Skin of body (tissue), 1 donor: ENCODE measurements at regions not wholly inside any gene's neighbourhood (a gene's known extent, or its start where the extent isn't known, plus 50 kb on each side); places are given as distances from the start of the nearest gene placed in this dataset.
A peak's percentile ranks its signal among the peaks of the same experiment; 100 is the strongest.
"Not testable (repeated sequence)": the region's sequence is repeated elsewhere in the genome, so short reads cannot be mapped to it uniquely, and the experiment has no call there.

ENCODE experiments used
- DNase-seq: peaks from one replicate; lab custom pipeline; 2025; lab: John Stamatoyannopoulos, UW

DNA sequence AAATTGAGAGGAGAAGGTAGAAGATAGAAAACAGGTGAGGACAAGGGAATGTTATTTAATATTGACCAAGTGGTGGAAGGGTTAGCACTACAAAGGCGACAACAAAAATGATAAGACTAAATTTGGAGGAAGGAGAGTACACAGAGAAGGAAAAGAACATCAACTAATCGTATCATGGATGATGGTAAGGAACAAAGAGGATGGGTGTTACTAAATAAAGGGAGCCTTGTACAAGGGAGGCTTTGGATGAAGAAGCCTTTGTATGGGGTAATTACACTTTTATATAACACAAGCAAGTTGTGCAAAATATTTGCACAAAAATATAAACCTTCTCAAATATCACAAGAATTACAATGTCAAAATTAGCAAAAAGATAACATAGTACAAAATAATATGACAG lies 125.7 kb downstream of the ZNF608 start:
- no peak for DNase-seq

DNA sequence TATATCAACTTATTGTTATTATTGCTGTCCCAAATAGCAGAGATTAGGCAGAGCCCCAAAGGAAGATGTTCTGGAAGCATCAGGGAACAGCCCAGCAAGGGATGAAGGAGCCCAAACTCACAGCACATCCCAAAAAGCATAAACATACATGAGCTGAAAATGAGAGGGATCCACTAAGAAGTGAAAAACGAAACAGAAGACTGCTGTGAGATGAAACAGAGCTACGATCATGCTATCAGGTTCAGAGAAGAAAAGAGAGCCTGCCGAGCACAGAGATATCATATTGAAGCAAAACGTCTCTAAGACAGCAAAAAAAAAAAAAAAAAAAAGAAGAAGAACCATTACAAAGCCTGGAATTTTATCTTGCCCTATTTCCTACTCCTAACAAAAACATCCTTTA lies 127.3 kb downstream of the ZNF608 start:
- no peak for DNase-seq

- no peak for DNase-seq
These were observed 128.7 kb downstream of the ZNF608 start for GRCh38 chr5:124617787-124618186.

- peak; percentile 68 for DNase-seq
These were observed 131.5 kb downstream of the ZNF608 start for GRCh38 chr5:124614836-124615385.

DNA sequence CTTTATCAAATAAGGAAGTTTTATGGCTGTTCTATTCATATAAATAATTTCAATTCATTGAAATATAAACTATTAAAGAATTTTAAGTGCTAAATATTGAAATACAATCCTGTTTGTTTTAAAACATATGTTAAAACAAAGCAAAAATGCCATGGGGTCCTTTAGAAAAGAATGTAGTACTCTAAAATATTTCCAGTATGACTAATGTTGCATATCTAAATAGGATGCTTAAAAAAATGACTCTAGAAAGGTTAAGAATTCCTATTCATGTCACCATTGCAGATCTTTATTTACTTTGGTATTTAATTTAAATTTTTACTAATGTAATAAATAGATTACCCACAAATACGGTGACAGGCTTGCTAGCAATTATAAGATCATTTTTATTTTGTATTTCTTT lies 132.3 kb downstream of the ZNF608 start:
- DNase-seq, result no peak

DNA sequence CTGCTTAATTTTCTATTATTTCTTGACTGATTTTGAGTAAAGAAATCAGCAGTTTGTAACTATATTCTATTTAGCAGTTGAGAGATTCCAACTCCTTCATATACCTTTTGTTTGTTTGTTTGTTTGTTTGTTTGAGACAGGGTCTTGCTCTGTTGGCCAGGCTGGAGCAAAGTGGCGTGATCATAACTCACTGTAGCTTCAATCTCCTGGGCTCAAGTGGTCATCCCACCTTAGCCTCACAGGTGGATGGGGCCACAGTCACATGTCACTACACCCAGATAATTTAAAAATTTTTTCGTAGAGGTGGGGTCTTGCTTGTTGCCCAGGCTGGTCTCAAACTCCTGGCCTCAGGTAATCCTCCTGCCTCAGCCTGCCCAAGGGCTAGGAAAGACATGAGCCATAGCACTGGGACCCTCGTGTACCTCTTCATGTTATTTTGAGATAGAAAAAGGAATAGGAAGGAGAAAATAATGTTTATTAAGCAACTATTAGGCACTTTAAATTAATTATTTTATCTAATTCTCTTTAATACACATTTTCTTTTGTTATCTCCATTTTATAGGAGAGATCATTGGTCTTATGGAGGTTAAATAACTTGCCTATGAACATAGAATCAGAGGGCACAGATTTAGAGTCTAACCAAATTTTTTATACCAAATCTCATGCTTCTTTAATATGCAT lies 133.0 kb downstream of the ZNF608 start:
- no peak for DNase-seq

DNA sequence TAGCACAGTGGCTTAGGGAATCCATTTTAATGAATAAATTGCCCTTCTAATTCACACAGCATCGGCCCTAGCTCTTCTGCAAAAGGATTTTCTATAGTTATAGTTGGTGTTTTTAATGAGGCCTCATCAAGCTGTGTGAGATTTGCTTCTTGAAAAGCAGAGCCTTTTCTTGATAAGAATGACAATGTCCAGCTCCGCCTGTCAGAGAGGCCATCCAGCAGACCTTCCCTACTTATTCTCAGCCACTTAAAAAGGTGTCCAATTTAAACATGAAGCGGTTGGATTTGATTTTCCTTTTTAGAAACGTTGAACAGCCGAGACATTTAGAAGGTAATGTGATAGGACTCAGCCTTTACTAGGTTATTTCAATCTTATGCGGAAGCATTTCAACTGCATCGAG lies 134.4 kb downstream of the ZNF608 start:
- no peak for DNase-seq

GRCh38 chr5:124611262-124611661 lies 135.2 kb downstream of the ZNF608 start:
- not testable (repeated sequence) for DNase-seq

- DNase-seq, result not testable (repeated sequence)
These were observed 136.8 kb downstream of the ZNF608 start for GRCh38 chr5:124609685-124610084.

DNA sequence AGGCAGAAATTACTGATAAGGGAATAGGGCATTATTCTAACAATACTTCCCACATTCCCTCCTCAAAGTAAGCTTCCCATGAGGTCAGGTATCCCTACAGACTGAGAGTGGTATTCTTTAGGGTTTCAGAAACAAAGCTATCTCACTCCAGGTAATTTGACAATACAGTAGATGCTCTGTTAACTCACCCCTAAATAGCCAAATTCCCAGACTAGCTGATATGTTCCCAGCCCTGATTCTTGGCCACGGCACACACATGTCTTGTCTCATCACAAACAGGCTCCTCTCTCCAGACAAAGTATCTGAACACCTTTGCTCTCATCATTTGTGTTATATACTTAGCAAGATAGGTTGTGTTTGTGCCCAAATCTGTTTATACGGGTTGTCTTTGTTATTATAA lies 139.9 kb downstream of the ZNF608 start:
- DNase-seq, result no peak

- peak; percentile 93 for DNase-seq
These were observed 140.3 kb downstream of the ZNF608 start for GRCh38 chr5:124606093-124606492.

DNA sequence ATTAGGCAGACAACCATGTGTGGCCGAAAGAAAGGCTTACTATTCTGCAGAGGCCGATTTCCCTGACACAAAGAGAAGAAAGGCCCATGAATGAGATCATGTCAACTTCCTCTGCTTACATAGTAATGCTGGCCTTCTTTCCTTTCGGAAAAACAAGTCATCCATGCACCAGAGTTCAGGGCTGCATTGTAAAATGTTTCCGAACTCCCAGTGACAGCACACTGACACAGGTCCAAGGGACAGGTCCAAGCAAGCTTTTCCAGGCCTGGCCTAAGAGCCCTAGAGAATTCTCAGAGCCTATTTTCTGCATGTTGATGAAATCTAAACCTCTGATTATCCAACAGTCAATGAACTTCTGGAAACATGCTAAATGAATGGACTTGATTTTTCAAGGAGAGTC lies 140.9 kb downstream of the ZNF608 start:
- peak; percentile 95 for DNase-seq

GRCh38 chr5:124604419-124604818 lies 142.0 kb downstream of the ZNF608 start:
- no peak for DNase-seq

- DNase-seq, result no peak
These were observed 143.4 kb downstream of the ZNF608 start for GRCh38 chr5:124602925-124603650.

- DNase-seq, result peak; percentile 12
These were observed 147.1 kb downstream of the ZNF608 start for GRCh38 chr5:124599028-124599973.

- no peak for DNase-seq
These were observed 149.6 kb downstream of the ZNF608 start for GRCh38 chr5:124596595-124597421.

GRCh38 chr5:124593952-124594351 lies 152.5 kb downstream of the ZNF608 start:
- DNase-seq, result no peak

- DNase-seq, result no peak
These were observed 153.5 kb downstream of the ZNF608 start for GRCh38 chr5:124592891-124593290.

DNA sequence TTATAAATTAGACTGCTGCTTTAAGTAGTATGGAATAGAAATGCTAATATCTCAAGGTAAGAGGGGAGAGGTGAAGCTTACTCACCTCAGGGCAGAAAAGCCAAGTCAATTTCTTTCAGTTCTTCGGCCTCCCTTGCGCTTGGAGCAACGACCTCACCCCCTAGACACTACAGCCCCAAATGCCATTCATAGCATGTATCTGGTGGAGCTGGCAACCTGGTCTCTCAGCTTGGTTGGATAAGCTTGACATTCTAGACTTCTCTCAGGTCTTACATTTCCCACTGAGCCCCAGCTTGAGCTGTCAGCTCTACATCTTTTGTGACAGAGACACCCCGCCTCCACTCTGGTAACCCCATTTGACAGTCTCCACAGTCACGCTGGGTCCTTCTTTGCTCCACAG lies 154.9 kb downstream of the ZNF608 start:
- DNase-seq, result no peak

DNA sequence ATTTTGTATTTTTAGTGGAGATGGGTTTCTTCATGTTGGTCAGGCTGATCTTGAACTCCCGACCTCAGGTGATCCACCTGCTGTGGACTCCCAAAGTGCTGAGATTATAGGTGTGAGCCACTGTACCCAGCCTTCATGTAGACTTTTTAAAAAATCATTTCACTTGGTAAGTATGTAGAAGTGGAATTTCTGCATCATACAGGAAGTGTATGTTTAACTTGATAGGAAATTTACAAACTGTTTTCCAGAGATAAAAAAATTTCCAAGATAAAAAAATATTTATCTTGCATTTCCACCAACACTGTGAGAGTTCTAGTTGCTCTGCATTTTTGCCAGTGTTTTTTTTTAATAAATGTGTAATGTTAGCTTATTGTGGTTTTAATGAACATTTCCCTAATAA lies 155.8 kb downstream of the ZNF608 start:
- no peak for DNase-seq

- no peak for DNase-seq
These were observed 159.2 kb downstream of the ZNF608 start for GRCh38 chr5:124587280-124587679.
